ENCODE measurements at regions not wholly inside any gene's neighbourhood (a gene's known extent, or its start where the extent isn't known, plus 50 kb on each side); places are given as distances from the start of the nearest gene placed in this dataset.
A peak's percentile ranks its signal among the peaks of the same experiment; 100 is the strongest.

GRCh38 chr2:181250691-181251090 lies 206.5 kb upstream of the ITGA4 start:
- TF ChIP-seq CTCF (IDR thresholded peaks at IDR 0.05; ENCODE audit: low read depth, low read length, missing input control) = no peak
- TF ChIP-seq RXRA (IDR thresholded peaks at IDR 0.05) = peak in 1 of 2 donors; percentile 21
- no peak for TF ChIP-seq FOXA1 (IDR thresholded peaks at IDR 0.05)
- TF ChIP-seq RAD21 (IDR thresholded peaks at IDR 0.05) = no peak
- no peak for TF ChIP-seq YY1 (IDR thresholded peaks at IDR 0.05)
- no peak for TF ChIP-seq REST (IDR thresholded peaks at IDR 0.05)
- no peak for TF ChIP-seq ZBTB33 (IDR thresholded peaks at IDR 0.05)
- no peak for TF ChIP-seq GABPA (IDR thresholded peaks at IDR 0.05 in 1 of 2, conservative IDR thresholded peaks at IDR 0.05 in 1 of 2)
- TF ChIP-seq ATF3 (IDR thresholded peaks at IDR 0.05) = no peak
- no peak for TF ChIP-seq TAF1 (conservative IDR thresholded peaks at IDR 0.05)
- no peak for TF ChIP-seq NR2F2 (IDR thresholded peaks at IDR 0.05)
- no peak for TF ChIP-seq MAX (IDR thresholded peaks at IDR 0.05)
- no peak for TF ChIP-seq EGR1 (IDR thresholded peaks at IDR 0.05; ENCODE audit: low read depth in 2 of 2)
- no peak for TF ChIP-seq SP1 (IDR thresholded peaks at IDR 0.05)
